NCI-H2107 (cell line): ENCODE measurements at regions not wholly inside any gene's neighbourhood (a gene's known extent, or its start where the extent isn't known, plus 50 kb on each side); places are given as distances from the start of the nearest gene placed in this dataset.

Experiments
- DNase-seq: peaks from one replicate; lab custom pipeline; 2025; lab: John Stamatoyannopoulos, UW

- peak; percentile 54 for DNase-seq
These were observed 57.5 kb upstream of the PRR23E start for GRCh38 chr3:127135241-127136023.

DNA sequence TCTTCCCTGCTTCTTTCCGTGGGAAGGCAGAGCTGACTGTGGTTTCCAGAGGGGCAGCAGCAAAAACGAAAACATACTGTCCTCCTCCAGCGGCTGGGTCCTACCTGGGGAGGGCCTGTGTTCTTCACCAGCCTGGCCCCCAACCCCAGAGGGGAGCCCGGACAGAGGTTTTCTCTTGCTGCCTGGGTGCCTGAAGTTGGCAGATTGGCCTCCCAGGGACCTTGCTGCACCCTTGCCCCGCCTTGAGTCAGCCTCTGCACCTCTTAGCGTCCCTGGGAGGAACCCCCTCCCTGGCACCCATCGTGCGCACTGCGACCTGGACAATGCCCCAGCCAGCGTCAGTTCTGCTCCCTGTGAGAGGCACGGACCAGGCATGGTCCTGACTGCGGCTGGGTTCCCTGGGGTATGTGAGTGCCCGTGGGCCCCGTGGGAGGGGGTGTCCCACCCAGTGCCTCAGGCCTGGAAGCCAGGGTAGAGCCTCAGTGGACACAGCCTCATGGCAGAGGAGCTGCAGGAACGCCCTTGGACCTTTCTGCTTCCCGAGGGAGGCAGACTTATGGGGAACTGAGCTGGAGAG lies 56.8 kb upstream of the PRR23E start:
- DNase-seq: no peak

GRCh38 chr3:127136706-127137105 lies 56.2 kb upstream of the PRR23E start:
- DNase-seq: no peak

GRCh38 chr3:127137113-127137512 lies 55.8 kb upstream of the PRR23E start:
- no peak for DNase-seq

DNA sequence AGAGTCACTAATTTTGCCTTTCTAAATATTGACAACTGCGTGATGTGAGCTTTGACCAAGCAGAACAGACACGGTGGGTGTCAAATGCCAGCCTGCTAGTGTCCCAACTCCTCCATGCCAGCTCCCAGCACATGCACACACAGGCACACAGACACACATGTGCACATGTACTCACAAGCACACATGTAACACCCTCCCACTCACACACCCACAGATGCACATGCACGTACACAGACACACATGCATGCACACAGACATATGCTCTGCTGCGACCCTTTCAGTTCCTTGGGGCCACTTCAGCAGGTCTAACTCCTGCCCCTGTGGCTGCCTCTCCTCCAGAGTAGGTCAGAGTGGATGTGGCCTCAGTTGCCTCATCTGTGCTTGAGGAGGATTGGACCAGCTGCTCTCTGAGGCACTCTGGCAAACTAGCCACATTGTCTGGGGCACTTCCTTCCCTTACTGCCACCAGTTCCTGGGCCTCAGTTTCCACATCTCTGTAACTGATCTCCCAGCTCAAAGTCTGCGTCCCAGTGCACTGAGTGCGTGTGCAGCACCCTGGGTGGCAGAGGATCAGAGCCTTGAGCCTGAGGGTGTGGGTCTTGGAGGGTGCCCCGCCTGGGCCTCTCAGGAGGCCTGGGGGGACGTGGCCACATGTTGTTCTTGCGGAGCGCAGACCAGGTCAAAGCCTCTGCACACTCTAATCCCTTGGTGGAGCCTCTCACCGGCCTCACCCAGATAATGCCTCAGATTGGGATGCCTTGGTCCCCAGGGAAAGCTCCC lies 55.0 kb upstream of the PRR23E start:
- no peak for DNase-seq

DNA sequence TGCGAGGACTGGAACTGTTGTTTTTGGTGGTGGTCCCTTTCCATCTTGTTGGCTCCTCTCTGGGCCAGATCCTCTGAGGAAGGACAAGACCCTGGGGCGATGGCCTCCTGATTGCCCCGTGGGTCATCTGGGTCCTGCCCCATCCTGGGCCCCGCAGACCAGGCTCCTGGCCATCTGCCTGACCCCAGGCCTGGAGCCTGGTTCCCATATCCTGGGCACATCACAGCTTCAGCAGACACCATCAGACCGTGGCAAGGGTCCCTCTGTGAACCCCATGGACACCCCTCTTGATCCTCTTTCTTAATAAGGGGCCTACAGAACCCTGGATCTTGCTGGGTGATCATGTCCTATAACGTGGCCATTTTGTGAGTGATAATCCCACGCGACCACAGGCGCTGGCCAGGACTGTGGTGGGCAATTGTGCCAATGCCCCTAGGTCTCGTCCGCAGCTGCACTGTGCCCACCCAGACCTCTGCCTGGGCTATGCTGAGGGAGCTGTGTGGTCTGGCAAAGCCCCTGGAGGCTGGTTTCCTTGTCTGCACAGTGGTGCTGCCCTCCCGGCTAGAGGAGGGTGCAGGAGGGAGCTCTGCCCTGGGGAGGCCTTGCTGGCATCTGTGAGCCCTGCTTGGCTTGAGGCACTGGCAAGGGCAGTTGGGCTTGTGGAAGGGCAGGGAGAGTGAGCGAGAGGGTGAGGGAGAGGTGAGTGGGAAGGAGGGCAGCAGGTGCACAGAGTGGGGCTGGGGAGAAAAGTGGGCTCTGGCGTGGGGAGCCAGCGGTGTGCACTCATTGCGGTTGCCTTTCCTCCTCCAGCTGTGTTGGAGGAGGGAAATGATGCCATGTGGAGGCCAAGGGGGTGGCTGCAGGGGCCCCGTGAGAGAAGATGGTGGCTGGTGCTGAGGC lies 53.1 kb upstream of the PRR23E start:
- DNase-seq: no peak

DNA sequence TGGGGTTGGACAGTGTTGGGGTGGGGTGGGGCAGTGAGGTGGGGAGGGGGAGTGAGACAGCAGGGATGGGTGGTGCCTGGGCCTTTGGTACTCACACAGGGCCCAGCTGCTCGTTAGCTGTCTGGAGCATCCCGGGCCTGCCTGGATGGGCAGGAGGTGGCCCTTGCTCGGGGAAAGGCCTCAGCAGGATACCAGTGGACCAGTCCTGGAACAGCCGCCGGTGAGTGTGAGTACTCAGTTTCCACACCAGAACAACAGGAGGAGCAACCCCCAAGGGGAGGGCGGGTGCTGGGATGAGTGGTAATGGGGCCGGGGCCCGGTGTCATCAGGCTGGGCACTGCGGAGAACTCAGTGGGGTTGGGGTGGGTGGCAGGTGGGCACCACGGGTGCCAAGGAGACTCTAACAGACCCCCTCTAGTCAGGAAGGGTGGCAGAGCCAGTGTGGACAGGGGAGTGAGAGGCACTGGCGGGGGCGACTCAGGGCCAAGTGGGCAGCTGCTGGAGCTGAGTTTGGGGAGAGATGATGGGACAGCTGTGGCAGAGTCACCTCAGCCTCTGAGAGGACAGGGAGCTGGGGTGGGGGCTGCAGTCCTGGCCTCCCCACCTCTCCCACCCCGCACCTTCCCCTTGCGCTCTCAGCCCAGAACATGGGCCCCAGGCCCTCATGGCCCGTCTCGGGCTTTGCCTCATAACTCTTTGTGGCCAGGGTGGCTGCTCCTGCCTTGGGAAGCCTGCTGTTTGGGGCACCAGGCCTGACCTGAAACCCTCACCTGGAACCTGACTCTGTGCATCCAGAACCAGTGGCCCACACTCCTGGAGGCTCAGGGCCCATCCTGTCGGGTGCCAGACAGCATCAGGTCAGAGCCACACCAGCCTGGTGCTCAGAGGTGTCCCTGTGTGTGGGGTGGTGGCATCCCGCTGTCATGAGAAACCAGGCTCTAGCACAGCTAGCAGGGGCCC lies 52.1 kb upstream of the PRR23E start:
- DNase-seq: no peak

GRCh38 chr3:127141921-127142730 lies 50.8 kb upstream of the PRR23E start:
- DNase-seq: peak; percentile 76
